H9 (cell line): ENCODE measurements at regions not wholly inside any gene's neighbourhood (a gene's known extent, or its start where the extent isn't known, plus 50 kb on each side); places are given as distances from the start of the nearest gene placed in this dataset.

ENCODE experiments used
- DNase-seq: peaks from one replicate; pipeline ENCODE4 v3.0.0-alpha.2; 2017
- H2AFZ ChIP-seq: one replicate; pipeline ENCODE4 v1.6.1; 2013; ENCODE audit warnings: mild to moderate bottlenecking, low read length, control low read depth, moderate library complexity
- H2AK5ac ChIP-seq: 2 replicates; pipeline ENCODE4 v1.6.1; 2013; ENCODE audit warnings: low read length, control low read depth, mixed read lengths; ENCODE audit not compliant: insufficient read length
- H2BK120ac ChIP-seq: one replicate; pipeline ENCODE4 v1.6.1; 2013; ENCODE audit warnings: low read depth, mild to moderate bottlenecking, low read length, control low read depth, inconsistent platforms; ENCODE audit not compliant: poor library complexity, severe bottlenecking
- H2BK12ac ChIP-seq: 2 replicates; pipeline ENCODE4 v1.6.1; 2013; ENCODE audit warnings: low read length, control low read depth, mixed read lengths, low read depth; ENCODE audit not compliant: insufficient read length
- H2BK15ac ChIP-seq: 2 replicates; pipeline ENCODE4 v1.6.1; 2013; ENCODE audit warnings: low read depth, low read length, control low read depth
- H2BK20ac ChIP-seq: one replicate; pipeline ENCODE4 v1.6.1; 2013; ENCODE audit warnings: low read depth, mild to moderate bottlenecking, low read length, control low read depth, inconsistent platforms; ENCODE audit not compliant: poor library complexity, severe bottlenecking
- H2BK5ac ChIP-seq: 2 replicates; pipeline ENCODE4 v1.6.1; 2013; ENCODE audit warnings: low read length, control low read depth, mixed read lengths; ENCODE audit not compliant: insufficient read length
- H3K14ac ChIP-seq: 2 replicates; pipeline ENCODE4 v1.6.1; 2013; ENCODE audit warnings: low read length, control low read depth; ENCODE audit not compliant: insufficient read depth
- H3K18ac ChIP-seq: 2 replicates; pipeline ENCODE4 v1.6.1; 2013; ENCODE audit warnings: low read depth, mild to moderate bottlenecking, mixed read lengths, low read length, control low read depth; ENCODE audit not compliant: insufficient read length
- H3K23ac ChIP-seq: 2 replicates; pipeline ENCODE4 v1.6.1; 2013; ENCODE audit warnings: low read length, control low read depth, mixed read lengths, low read depth; ENCODE audit not compliant: insufficient read length
- H3K23me2 ChIP-seq: 2 replicates; pipeline ENCODE4 v1.6.1; 2013; ENCODE audit warnings: low read depth, mild to moderate bottlenecking, mixed read lengths, low read length, control low read depth; ENCODE audit not compliant: insufficient read length, poor library complexity, severe bottlenecking
- H3K27ac ChIP-seq: 2 replicates; pipeline ENCODE4 v1.5.1; 2013; ENCODE audit warnings: low read length, control low read depth, mixed read lengths, low read depth; ENCODE audit not compliant: insufficient read length
- H3K27me3 ChIP-seq: 2 replicates; pipeline ENCODE4 v1.6.1; 2013; ENCODE audit warnings: low read length, control low read depth, inconsistent platforms; ENCODE audit not compliant: insufficient read depth
- H3K4ac ChIP-seq: 2 replicates; pipeline ENCODE4 v1.6.1; 2013; ENCODE audit warnings: low read depth, mild to moderate bottlenecking, control low read depth, inconsistent platforms, low read length, moderate library complexity
- H3K4me1 ChIP-seq: 2 replicates; pipeline ENCODE4 v1.6.1; 2013; ENCODE audit warnings: low read length, control low read depth, inconsistent platforms; ENCODE audit not compliant: insufficient read depth
- H3K4me2 ChIP-seq: 2 replicates; pipeline ENCODE4 v1.6.1; 2013; ENCODE audit warnings: low read length, control low read depth, mixed read lengths; ENCODE audit not compliant: insufficient read length, insufficient read depth
- H3K56ac ChIP-seq: 2 replicates; pipeline ENCODE4 v1.6.1; 2013; ENCODE audit warnings: low read depth, mild to moderate bottlenecking, mixed read lengths, low read length, control low read depth; ENCODE audit not compliant: insufficient read length
- H3K79me1 ChIP-seq: 2 replicates; pipeline ENCODE4 v1.6.1; 2013; ENCODE audit warnings: low read depth, mild to moderate bottlenecking, moderate library complexity, low read length, control low read depth, inconsistent platforms; ENCODE audit not compliant: insufficient read depth, poor library complexity, severe bottlenecking
- H3K79me2 ChIP-seq: 2 replicates; pipeline ENCODE4 v1.6.1; 2013; ENCODE audit warnings: low read length, control low read depth, inconsistent platforms; ENCODE audit not compliant: insufficient read depth
- H3K9ac ChIP-seq: 2 replicates; pipeline ENCODE4 v1.6.1; 2013; ENCODE audit warnings: low read length, control low read depth, mixed read lengths; ENCODE audit not compliant: insufficient read length; ENCODE audit errors: extremely low read depth
- H3K9me3 ChIP-seq: one replicate; pipeline ENCODE4 v1.6.1; 2013; ENCODE audit warnings: low read depth, low read length, inconsistent platforms; ENCODE audit not compliant: control insufficient read depth
- H3T11ph ChIP-seq: one replicate; pipeline ENCODE4 v1.6.1; 2013; ENCODE audit warnings: mild to moderate bottlenecking, low read length, control low read depth, inconsistent platforms
- H4K20me1 ChIP-seq: one replicate; pipeline ENCODE4 v1.6.1; 2013; ENCODE audit not compliant: control insufficient read depth, insufficient read length, insufficient read depth
- H4K5ac ChIP-seq: 2 replicates; pipeline ENCODE4 v1.6.1; 2013; ENCODE audit warnings: low read depth, mild to moderate bottlenecking, mixed read lengths, low read length, control low read depth; ENCODE audit not compliant: insufficient read length
- H4K8ac ChIP-seq: replicated peaks from 2 replicates; pipeline ENCODE4 v1.6.1; 2013; ENCODE audit warnings: low read length, control low read depth, mixed read lengths, low read depth; ENCODE audit not compliant: insufficient read length
- H4K91ac ChIP-seq: 2 replicates; pipeline ENCODE4 v1.6.1; 2013; ENCODE audit warnings: low read depth, mild to moderate bottlenecking, moderate library complexity, mixed read lengths, low read length, control low read depth; ENCODE audit not compliant: insufficient read length
- H3K27ac Mint-ChIP-seq, 3 experiments: 2 replicates in 2 of 3; 3 replicates in 1 of 3; pipeline ENCODE4 v1.8.0; 2020 to 2021; ENCODE audit warnings: mixed read lengths in 3 of 3, mild to moderate bottlenecking in 1 of 3, moderate library complexity in 1 of 3
- H3K27me3 Mint-ChIP-seq: 2 replicates; pipeline ENCODE4 v1.8.0; 2021; ENCODE audit warnings: low read depth, mild to moderate bottlenecking, moderate library complexity, mixed read lengths
- H3K36me3 Mint-ChIP-seq, 3 experiments: 2 replicates in 2 of 3; 3 replicates in 1 of 3; pipeline ENCODE4 v1.8.0; 2020 to 2021; ENCODE audit warnings: low read depth in 3 of 3, mixed read lengths in 3 of 3; ENCODE audit not compliant: insufficient read depth in 1 of 3
- H3K4me1 Mint-ChIP-seq, 2 experiments: 2 replicates each; pipeline ENCODE4 v1.8.0; 2020; ENCODE audit warnings: mixed read lengths in 2 of 2
- H3K4me3 Mint-ChIP-seq, 2 experiments: 2 replicates in 1 of 2; 3 replicates in 1 of 2; pipeline ENCODE4 v1.8.0; 2020 to 2021; ENCODE audit warnings: mild to moderate bottlenecking in 2 of 2, mixed read lengths in 2 of 2, moderate library complexity in 1 of 2
- H3K9me3 Mint-ChIP-seq, 2 experiments: 2 replicates in 1 of 2; 3 replicates in 1 of 2; pipeline ENCODE4 v1.8.0; 2020; ENCODE audit warnings: mild to moderate bottlenecking in 2 of 2, mixed read lengths in 2 of 2, moderate library complexity in 1 of 2
- WGBS: extraction: QIAGEN DNeasy Blood & Tissue Kit; methylation state at CpG from one replicate; pipeline ENCODE4 v1.1.7; 2013; ENCODE audit warnings: missing lambda C conversion rate, low lambda C conversion rate, mixed read lengths; ENCODE audit not compliant: insufficient read length; ENCODE audit errors: extremely low coverage; 5-methylcytosine and 5-hydroxymethylcytosine counted together
- TF ChIP-seq, protein P1 (sequence below): fragments of 200-600 bp; sonication (generic); conservative IDR thresholded peaks from 3 replicates; pipeline ENCODE4 v1.8.0; 2021; ENCODE audit warnings: antibody characterized with exemption, mild to moderate bottlenecking

DNA sequence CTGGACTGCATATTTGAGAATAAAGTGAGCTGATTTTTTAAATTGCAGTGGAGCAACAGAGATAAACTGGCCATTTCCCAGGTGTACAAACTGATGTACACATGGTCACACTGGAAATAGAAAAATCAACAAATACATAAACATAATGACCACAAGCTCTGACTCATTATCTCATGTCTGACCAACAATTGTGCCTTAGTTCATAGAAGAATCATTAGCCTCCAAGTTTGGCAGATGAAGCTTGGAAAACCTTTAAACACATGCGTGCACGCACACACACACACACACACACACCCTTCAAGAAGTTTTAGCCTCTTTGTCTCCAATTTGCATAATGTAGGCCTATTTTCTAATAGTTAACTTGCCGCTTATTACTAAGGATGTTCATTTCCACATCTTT, 308.9 kb upstream of the POM121L12 start:
- Histone ChIP-seq H3K27me3 (no peaks in the 10 kb centered on the region), H4K91ac (no peak overlapping the region), H3K23ac (no peak overlapping the region), H3K4ac (no peak overlapping the region), H4K8ac (no peak overlapping the region), H4K20me1 (no peaks in the 10 kb centered on the region), H3K27ac (no peak overlapping the region), H3K4me1 (no peaks in the 10 kb centered on the region), H3T11ph (no peak overlapping the region), H3K56ac (no peak overlapping the region), H2BK5ac (no peak overlapping the region), H3K18ac (no peak overlapping the region), H3K79me2 (no peaks in the 10 kb centered on the region), H3K14ac (no peak overlapping the region), H4K5ac (no peak overlapping the region), H2BK20ac (no peak overlapping the region), H2BK12ac (no peak overlapping the region), H2BK15ac (no peak overlapping the region), H2AK5ac (no peak overlapping the region), H3K9me3 (no peaks in the 10 kb centered on the region), H3K23me2 (no peaks in the 10 kb centered on the region), H2BK120ac (no peak overlapping the region), H2AFZ (no peak overlapping the region), H3K9ac (no peak overlapping the region), H3K79me1 (no peaks in the 10 kb centered on the region), H3K4me2 (no peak overlapping the region)
- no CpG with 5 or more reads among the region's 3 CpGs for WGBS
- TF ChIP-seq, protein P1, sequence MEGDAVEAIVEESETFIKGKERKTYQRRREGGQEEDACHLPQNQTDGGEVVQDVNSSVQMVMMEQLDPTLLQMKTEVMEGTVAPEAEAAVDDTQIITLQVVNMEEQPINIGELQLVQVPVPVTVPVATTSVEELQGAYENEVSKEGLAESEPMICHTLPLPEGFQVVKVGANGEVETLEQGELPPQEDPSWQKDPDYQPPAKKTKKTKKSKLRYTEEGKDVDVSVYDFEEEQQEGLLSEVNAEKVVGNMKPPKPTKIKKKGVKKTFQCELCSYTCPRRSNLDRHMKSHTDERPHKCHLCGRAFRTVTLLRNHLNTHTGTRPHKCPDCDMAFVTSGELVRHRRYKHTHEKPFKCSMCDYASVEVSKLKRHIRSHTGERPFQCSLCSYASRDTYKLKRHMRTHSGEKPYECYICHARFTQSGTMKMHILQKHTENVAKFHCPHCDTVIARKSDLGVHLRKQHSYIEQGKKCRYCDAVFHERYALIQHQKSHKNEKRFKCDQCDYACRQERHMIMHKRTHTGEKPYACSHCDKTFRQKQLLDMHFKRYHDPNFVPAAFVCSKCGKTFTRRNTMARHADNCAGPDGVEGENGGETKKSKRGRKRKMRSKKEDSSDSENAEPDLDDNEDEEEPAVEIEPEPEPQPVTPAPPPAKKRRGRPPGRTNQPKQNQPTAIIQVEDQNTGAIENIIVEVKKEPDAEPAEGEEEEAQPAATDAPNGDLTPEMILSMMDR, result no peak
- H3K27ac Mint-ChIP-seq, result no peak overlapping the region
- H3K4me3 Mint-ChIP-seq, result no peak overlapping the region
- no peaks in the 10 kb centered on the region for H3K4me1 Mint-ChIP-seq
- peaks cover 0 to 2% of the 10 kb centered on the region in 2 experiments; a peak in 2 of 5 replicates for H3K9me3 Mint-ChIP-seq
- H3K27me3 Mint-ChIP-seq, result no peaks in the 10 kb centered on the region
- DNase-seq, result no peak
- no peaks in the 10 kb centered on the region for H3K36me3 Mint-ChIP-seq
